ENCODE measurements at regions not wholly inside any gene's neighbourhood (a gene's known extent, or its start where the extent isn't known, plus 50 kb on each side); places are given as distances from the start of the nearest gene placed in this dataset.
"Not testable (repeated sequence)": the region's sequence is repeated elsewhere in the genome, so short reads cannot be mapped to it uniquely, and the experiment has no call there.

GRCh38 chr2:16379901-16380300, 285.7 kb downstream of the CYRIA start:
- POLR2A ChIA-PET: not testable (repeated sequence)
- CTCF ChIA-PET: interaction anchor here (1.4 kb wide), 1 partner anchor 108 kb away, joined by 3 read pairs; no protein-coding TSS in a partner anchor

GRCh38 chr2:16379061-16379460, 286.6 kb downstream of the CYRIA start:
- H3K27ac ChIP-seq (ENCODE audit: extremely low read depth, low read depth, low read length); H3K4me1 ChIP-seq (ENCODE audit: control insufficient read depth, insufficient read depth, low read length); H3K4me3 ChIP-seq (ENCODE audit: low read depth, low read length); H3K36me3 ChIP-seq (ENCODE audit: control insufficient read depth in 2 of 2, insufficient read depth in 1 of 2, low read length in 2 of 2); CTCF ChIA-PET; POLR2A ChIA-PET; H3K9me3 ChIP-seq (ENCODE audit: control insufficient read depth, insufficient read depth, low read depth, low read length): not testable (repeated sequence)

More at GRCh38 chr2:16379901-16380300, 285.7 kb downstream of the CYRIA start:
- H3K9me3 ChIP-seq (ENCODE audit: control insufficient read depth, insufficient read depth, low read depth, low read length); H3K4me3 ChIP-seq (ENCODE audit: low read depth, low read length); H3K4me1 ChIP-seq (ENCODE audit: control insufficient read depth, insufficient read depth, low read length); H3K27ac ChIP-seq (ENCODE audit: extremely low read depth, low read depth, low read length); H3K36me3 ChIP-seq (ENCODE audit: control insufficient read depth in 2 of 2, insufficient read depth in 1 of 2, low read length in 2 of 2): not testable (repeated sequence)

GRCh38 chr2:16378031-16378430, 287.6 kb downstream of the CYRIA start:
- Histone ChIP-seq H3K4me1 (ENCODE audit: control insufficient read depth, insufficient read depth, low read length) (no peaks in the 10 kb centered on the region), H3K27ac (ENCODE audit: extremely low read depth, low read depth, low read length) (no peak overlapping the region), H3K4me3 (ENCODE audit: low read depth, low read length) (no peak overlapping the region), H3K9me3 (ENCODE audit: control insufficient read depth, insufficient read depth, low read depth, low read length) (no peaks in the 10 kb centered on the region), H3K36me3 (ENCODE audit: control insufficient read depth in 2 of 2, insufficient read depth in 1 of 2, low read length in 2 of 2) (no peaks in the 10 kb centered on the region)
- no peak for TF ChIP-seq GLIS1 (tag by site-specific recombination; IDR thresholded peaks at IDR 0.05)
- TF ChIP-seq ZNF747 (tag by site-specific recombination; IDR thresholded peaks at IDR 0.05): no peak
- TF ChIP-seq ZNF10 (tag by site-specific recombination; IDR thresholded peaks at IDR 0.05): no peak
- TF ChIP-seq ZFP69B (tag by site-specific recombination; IDR thresholded peaks at IDR 0.05): no peak
- no peak for TF ChIP-seq ZNF266 (tag by site-specific recombination; IDR thresholded peaks at IDR 0.05; ENCODE audit: low read depth)
- TF ChIP-seq ZNF548 (tag by site-specific recombination; IDR thresholded peaks at IDR 0.05): no peak
- TF ChIP-seq ZXDB (tag by site-specific recombination; IDR thresholded peaks at IDR 0.05): no peak
- TF ChIP-seq ZNF211 (tag by site-specific recombination; IDR thresholded peaks at IDR 0.05; ENCODE audit: low read depth): no peak
- TF ChIP-seq, protein P1, sequence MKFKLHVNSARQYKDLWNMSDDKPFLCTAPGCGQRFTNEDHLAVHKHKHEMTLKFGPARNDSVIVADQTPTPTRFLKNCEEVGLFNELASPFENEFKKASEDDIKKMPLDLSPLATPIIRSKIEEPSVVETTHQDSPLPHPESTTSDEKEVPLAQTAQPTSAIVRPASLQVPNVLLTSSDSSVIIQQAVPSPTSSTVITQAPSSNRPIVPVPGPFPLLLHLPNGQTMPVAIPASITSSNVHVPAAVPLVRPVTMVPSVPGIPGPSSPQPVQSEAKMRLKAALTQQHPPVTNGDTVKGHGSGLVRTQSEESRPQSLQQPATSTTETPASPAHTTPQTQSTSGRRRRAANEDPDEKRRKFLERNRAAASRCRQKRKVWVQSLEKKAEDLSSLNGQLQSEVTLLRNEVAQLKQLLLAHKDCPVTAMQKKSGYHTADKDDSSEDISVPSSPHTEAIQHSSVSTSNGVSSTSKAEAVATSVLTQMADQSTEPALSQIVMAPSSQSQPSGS (tag by site-specific recombination; IDR thresholded peaks at IDR 0.05; ENCODE audit: low read depth): no peak
- no peak for TF ChIP-seq ZNF645 (tag by site-specific recombination; IDR thresholded peaks at IDR 0.05)
- no peak for TF ChIP-seq ZNF274 (IDR thresholded peaks at IDR 0.05; ENCODE audit: low read length)
- no peak for TF ChIP-seq ZNF274 (tag by site-specific recombination; IDR thresholded peaks at IDR 0.05; ENCODE audit: borderline replicate concordance)
- no peak for TF ChIP-seq ZNF132 (tag by site-specific recombination; IDR thresholded peaks at IDR 0.05; ENCODE audit: borderline replicate concordance)
- TF ChIP-seq, protein P2, sequence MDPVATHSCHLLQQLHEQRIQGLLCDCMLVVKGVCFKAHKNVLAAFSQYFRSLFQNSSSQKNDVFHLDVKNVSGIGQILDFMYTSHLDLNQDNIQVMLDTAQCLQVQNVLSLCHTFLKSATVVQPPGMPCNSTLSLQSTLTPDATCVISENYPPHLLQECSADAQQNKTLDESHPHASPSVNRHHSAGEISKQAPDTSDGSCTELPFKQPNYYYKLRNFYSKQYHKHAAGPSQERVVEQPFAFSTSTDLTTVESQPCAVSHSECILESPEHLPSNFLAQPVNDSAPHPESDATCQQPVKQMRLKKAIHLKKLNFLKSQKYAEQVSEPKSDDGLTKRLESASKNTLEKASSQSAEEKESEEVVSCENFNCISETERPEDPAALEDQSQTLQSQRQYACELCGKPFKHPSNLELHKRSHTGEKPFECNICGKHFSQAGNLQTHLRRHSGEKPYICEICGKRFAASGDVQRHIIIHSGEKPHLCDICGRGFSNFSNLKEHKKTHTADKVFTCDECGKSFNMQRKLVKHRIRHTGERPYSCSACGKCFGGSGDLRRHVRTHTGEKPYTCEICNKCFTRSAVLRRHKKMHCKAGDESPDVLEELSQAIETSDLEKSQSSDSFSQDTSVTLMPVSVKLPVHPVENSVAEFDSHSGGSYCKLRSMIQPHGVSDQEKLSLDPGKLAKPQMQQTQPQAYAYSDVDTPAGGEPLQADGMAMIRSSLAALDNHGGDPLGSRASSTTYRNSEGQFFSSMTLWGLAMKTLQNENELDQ (tag by site-specific recombination; IDR thresholded peaks at IDR 0.05; ENCODE audit: low read depth): no peak
- TF ChIP-seq ZNF112 (tag by site-specific recombination; IDR thresholded peaks at IDR 0.05): no peak
- TF ChIP-seq ZNF768 (tag by site-specific recombination; IDR thresholded peaks at IDR 0.05): no peak
- TF ChIP-seq, protein P3, sequence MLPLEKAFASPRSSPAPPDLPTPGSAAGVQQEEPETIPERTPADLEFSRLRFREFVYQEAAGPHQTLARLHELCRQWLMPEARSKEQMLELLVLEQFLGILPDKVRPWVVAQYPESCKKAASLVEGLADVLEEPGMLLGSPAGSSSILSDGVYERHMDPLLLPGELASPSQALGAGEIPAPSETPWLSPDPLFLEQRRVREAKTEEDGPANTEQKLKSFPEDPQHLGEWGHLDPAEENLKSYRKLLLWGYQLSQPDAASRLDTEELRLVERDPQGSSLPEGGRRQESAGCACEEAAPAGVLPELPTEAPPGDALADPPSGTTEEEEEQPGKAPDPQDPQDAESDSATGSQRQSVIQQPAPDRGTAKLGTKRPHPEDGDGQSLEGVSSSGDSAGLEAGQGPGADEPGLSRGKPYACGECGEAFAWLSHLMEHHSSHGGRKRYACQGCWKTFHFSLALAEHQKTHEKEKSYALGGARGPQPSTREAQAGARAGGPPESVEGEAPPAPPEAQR (tag by site-specific recombination; IDR thresholded peaks at IDR 0.05): no peak
- TF ChIP-seq MZF1 (tag by site-specific recombination; IDR thresholded peaks at IDR 0.05; ENCODE audit: borderline replicate concordance): no peak
- POLR2A ChIA-PET: no interaction called here
- CTCF ChIA-PET: interaction anchor here (0.6 kb wide), 1 partner anchor 138 kb away, joined by 3 read pairs; no protein-coding TSS in a partner anchor
